Glomerular endothelial cell (primary cell): ENCODE measurements at regions not wholly inside any gene's neighbourhood (a gene's known extent, or its start where the extent isn't known, plus 50 kb on each side); places are given as distances from the start of the nearest gene placed in this dataset.

ENCODE experiments used
- DNase-seq: peaks from one replicate; pipeline ENCODE4 v3.0.0-alpha.2; 2011; ENCODE audit warnings: low read depth, low spot score; ENCODE audit errors: extremely low read depth

- no peak for DNase-seq
Measured at GRCh38 chr2:225156853-225157451, 114.7 kb upstream of the DOCK10 start.

GRCh38 chr2:225140723-225141122 is 98.5 kb upstream of the DOCK10 start:
- DNase-seq, result no peak

- no peak for DNase-seq
Measured at GRCh38 chr2:225137971-225138370, 95.7 kb upstream of the DOCK10 start.

- no peak for DNase-seq
Measured at GRCh38 chr2:225136552-225136951, 94.3 kb upstream of the DOCK10 start.

- no peak for DNase-seq
Measured at GRCh38 chr2:225131898-225132297, 89.6 kb upstream of the DOCK10 start.

- no peak for DNase-seq
Measured at GRCh38 chr2:225130093-225130492, 87.8 kb upstream of the DOCK10 start.

GRCh38 chr2:225124311-225125017 is 82.2 kb upstream of the DOCK10 start:
- DNase-seq, result no peak

GRCh38 chr2:225122583-225123486 is 80.6 kb upstream of the DOCK10 start:
- DNase-seq, result no peak

- no peak for DNase-seq
Measured at GRCh38 chr2:225122007-225122406, 79.7 kb upstream of the DOCK10 start.

- no peak for DNase-seq
Measured at GRCh38 chr2:225120186-225120585, 77.9 kb upstream of the DOCK10 start.

- DNase-seq, result no peak
Measured at GRCh38 chr2:225117051-225117716, 74.9 kb upstream of the DOCK10 start.

GRCh38 chr2:225114786-225115323 is 72.6 kb upstream of the DOCK10 start:
- DNase-seq, result no peak

GRCh38 chr2:225113371-225114015 is 71.2 kb upstream of the DOCK10 start:
- no peak for DNase-seq

GRCh38 chr2:225112362-225113126 is 70.3 kb upstream of the DOCK10 start:
- DNase-seq, result no peak

GRCh38 chr2:225108805-225109204 is 66.5 kb upstream of the DOCK10 start:
- DNase-seq, result no peak

GRCh38 chr2:225104971-225105370 is 62.7 kb upstream of the DOCK10 start:
- no peak for DNase-seq

- DNase-seq, result no peak
Measured at GRCh38 chr2:225104321-225104720, 62.1 kb upstream of the DOCK10 start.

- no peak for DNase-seq
Measured at GRCh38 chr2:225103737-225104141, 61.5 kb upstream of the DOCK10 start.

GRCh38 chr2:225100856-225101294 is 58.6 kb upstream of the DOCK10 start:
- DNase-seq, result peak; percentile 50
